SKM-1 treated with dmso at 0.1 percent for 144 hours (cell line): ENCODE measurements at regions not wholly inside any gene's neighbourhood (a gene's known extent, or its start where the extent isn't known, plus 50 kb on each side); places are given as distances from the start of the nearest gene placed in this dataset.

Experiments
- DNase-seq: peaks from one replicate; lab custom pipeline; 2025; ENCODE audit not compliant: unreplicated experiment; lab: John Stamatoyannopoulos, UW

DNA sequence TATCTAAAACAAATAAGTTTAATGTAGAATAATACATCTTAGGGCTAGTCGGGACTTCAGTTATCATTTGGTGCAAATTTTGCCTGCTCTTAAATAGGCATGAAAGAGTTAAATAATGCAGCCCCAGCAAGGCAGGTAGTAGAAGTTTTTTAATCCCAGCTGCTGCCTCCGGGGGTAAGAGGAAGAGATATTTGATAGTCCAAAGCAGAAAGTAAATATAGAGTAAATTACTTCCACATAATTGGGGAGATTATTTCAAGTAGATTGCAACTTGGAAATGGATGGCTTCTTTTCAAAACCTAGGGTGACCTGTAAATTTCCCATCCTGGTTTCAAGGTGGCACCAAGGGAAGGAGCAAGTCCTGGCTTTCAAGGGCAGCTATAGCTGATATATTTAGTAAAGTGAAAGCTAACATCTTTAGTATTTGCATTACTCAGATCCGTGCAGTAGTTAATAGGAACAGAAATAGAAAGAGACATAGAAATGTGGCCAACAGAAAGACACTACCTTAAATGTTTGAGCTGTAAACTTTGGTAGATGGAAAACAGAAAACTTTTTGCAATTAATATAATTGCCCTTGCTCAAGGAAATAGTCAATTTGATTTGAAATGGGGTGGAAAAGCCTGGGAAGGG, 109.1 kb downstream of the LMO4 start:
- DNase-seq = no peak

DNA sequence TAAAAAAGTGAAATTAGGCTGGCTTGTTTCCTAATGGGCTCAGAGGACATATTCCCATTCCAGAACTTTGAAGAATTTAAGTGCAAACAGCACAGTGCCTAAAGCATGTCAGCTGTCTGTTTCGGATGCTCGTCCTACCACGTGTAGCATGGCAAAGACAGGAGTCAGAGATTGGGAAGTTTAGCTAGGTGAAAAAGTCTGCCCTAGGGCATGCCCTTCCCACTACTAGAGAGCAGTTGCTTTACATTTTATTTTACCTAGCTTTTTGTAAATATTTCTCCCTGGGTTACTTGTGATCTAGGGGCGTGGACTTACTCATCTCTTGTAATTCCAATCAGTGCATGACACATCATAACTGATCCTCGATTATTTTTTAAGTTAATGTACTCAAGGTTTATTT, 111.1 kb downstream of the LMO4 start:
- no peak for DNase-seq

DNA sequence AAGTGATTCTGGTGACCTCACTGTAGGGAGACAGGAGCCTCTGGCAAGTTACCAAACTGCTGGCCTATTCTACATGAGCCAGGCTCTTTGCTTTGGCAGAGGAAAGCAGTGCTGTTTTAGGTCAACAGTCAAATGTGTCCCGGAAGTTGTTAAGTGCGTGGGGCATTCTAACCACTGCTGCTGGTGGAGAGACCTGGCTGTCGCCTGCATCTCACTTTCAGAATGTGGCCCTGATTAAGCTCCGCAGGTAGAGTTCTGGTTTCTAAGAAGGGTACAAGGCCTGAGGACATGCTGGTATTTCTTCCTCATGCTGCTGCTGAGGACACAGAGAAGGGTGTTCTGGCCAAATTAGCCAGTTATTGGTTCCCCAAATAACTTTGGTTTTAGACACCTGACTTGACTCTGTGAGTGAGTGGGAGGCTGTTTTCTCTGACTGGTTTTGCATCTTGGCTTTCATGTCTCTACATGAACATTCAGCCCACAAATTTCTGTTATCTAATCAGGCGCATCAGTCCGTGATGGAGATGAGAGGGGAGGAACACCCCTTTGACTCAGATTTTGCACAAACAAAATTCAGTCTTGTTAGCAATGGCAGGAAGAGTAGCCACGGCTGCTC, 120.8 kb downstream of the LMO4 start:
- DNase-seq = no peak

GRCh38 chr1:87450136-87450535, 121.5 kb downstream of the LMO4 start:
- no peak for DNase-seq

- DNase-seq = no peak
Observed at GRCh38 chr1:87450615-87451209, 122.0 kb downstream of the LMO4 start.

DNA sequence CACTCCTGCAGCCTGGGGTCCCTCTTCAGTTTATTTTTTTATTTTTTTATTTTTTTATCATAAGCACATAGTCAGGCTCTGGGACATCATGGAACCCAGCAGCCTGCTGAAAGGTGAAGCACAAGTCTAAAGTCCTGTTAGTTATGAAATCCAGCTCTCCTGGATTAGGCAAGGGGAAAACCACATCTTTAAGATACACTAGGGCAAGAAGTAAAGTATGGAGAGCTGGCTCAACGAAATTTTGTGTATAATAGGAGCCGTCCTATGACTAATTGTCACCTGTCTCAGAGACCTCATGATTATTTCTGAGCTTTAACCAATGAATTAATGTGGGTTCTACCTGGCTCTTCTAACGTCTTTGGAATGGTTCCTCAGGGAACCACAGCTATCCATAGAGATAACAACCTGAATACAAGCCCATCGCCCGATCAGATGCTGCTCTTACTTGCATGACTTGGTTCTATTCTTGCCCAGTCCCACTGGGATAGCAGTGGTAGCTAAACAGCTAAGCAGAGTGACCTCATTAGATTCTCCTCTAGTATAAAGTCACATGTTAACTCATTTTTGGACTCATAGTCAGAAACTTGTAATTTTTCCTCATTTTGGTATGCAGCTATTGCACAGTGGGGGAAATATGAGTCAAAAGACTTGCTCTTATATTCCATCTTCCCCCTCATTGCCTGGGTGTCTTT, 122.7 kb downstream of the LMO4 start:
- no peak for DNase-seq

DNA sequence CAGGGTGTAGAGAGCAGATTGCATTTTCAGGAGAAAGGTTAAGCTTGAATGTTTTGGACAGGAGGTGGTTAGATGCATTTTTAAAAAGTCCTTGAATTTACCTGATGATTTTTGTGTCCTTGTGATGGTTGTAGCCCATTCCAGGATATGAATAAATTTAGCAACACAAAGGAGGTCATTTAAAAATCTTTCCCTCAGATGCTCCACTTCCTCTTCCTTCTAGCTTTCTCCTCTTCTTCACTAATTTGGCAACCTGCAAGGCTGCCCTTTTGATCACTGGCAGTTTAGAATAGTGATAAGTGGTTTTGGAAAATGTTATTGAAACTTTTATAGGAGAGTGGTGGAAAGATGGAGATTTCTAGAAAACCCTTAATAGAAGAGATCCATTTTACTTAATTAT, 124.0 kb downstream of the LMO4 start:
- DNase-seq = peak; percentile 10

DNA sequence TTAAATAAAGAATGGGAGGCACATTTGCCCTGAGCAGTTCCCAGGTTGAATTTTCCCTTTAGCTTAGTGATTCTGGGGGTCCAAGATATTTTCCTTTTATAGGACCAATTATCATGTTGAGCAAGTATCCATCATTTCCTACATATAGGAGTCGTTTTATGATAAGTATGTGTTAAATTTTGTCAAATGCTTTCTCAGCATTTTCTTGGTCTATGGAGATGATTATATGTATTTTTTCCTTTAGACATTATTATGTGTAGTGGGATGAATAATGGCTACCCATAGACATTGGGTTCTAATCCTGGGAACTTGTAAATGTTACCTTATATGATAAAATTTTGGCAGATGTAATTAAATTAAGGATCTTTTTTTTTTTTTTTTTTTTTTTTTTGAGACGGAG, 128.7 kb downstream of the LMO4 start:
- no peak for DNase-seq

- no peak for DNase-seq
Observed at GRCh38 chr1:87462894-87463293, 134.2 kb downstream of the LMO4 start.

GRCh38 chr1:87464022-87464490, 135.4 kb downstream of the LMO4 start:
- no peak for DNase-seq

DNA sequence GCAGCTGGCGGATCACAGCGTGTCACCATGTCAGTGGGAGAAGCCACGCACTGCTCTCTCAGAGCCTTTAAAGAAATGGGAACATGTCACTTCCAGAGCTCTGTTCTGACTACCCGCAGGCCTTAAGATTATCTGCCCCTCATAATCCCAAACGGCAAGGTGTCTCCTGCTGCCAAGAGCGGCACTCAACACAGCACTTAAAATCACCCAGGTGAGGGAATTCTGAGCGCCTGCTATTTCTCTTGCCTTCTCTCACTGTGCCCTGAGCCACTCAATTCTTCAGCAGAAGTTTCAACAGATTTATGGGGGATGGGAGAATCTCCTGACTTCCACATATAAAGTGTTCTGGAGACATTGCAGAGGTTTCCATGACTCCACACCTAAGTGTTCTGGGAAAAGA, 137.9 kb downstream of the LMO4 start:
- DNase-seq = no peak

- DNase-seq = no peak
Observed at GRCh38 chr1:87472716-87473115, 144.0 kb downstream of the LMO4 start.

DNA sequence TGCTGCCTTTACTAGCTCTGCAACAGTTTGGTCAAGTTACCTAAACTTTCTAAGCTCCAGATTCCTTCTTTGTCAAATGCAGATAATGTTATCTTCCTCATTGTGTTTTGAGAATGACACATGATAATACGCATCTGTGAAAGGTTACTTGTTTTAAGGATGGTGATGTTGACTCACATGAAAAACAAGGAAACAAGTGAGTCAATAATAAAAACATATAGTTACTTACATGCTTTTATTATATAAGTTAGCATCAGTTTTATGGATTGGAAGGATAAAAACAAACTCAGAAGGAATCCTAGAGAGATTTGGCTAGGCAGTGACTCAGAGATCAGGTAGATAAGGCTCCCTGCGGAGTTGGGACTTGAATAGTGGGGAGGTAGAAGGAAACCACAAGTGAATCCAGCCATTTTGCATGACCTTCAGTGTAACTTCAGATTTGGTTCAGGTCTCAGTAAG, 144.6 kb downstream of the LMO4 start:
- DNase-seq = no peak

GRCh38 chr1:87474098-87474497, 145.4 kb downstream of the LMO4 start:
- DNase-seq = no peak

GRCh38 chr1:87478231-87478630, 149.6 kb downstream of the LMO4 start:
- no peak for DNase-seq

DNA sequence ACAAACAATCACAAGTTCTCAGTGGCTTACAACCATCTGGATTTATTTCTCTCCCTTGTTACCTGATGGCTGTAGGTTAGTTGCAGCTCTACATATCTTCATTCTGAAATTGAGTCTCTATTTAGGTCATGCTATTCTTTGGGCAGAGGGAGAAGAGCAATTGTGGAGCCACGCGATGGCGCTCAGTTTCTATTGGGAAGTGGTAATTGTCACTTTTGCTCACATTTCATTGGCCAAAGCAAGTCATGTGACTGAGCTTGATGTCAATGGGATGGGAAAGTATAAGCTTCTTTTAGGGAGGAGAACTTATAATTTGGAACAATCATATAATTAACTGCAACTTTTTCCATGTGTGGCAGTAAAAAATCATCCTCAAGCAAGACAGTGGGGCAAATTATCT, 166.5 kb downstream of the LMO4 start:
- DNase-seq = no peak

DNA sequence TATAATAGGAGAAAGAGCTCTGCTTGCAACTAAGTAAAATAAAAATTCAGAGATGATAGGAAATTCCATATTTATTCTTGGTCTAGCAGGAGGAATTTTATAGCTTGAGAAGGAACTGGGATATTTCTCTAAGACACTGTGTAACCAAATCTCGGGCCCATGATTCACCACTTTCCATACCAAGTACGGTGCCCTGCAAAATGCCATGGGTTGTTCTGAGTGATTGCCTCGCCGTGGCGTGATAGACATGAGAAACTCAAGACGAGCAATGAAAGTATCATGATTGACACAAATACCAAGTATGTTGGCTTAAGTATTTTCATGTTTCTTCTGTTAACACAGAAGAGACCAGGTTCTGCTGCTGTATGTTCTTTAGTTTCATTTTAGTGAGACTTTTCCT, 167.2 kb downstream of the LMO4 start:
- no peak for DNase-seq

DNA sequence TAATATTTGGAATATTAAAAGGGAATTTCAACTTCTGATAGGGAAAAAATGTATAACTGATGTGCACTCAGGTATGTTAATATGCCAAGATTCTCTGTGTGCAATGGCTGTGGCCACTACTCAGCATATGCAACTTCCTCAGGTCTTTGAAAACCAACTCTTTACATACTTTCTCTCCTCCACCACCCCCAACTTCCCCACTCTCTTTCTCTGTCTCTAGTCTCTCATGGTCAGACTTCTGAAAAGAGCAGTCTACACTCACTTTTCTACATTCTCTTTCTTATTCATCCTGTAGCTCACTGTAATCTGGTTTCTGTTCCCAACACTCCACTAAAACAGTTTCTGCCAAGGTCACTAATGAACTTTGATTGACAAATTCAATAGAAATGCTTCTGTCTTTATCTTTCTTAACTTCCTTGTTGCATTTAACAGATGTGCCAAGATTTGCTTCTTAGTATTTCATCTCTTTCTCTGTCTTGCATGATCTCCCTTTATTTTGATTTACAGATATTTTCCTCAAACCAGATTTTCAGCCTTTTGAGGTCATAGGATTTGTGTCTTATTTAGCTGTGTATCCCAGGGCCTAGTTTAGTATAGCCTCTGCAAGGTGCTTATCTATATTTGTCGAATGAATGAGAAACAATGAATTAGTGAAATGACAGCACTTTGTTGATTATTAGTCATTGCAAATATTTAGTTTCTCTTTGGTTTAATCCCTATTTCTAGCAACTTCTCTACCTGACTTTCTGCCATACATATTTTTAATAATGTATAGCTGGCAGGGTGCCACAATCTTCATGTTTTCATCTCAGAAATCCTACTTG, 168.9 kb downstream of the LMO4 start:
- DNase-seq = no peak

GRCh38 chr1:87501738-87502137, 173.1 kb downstream of the LMO4 start:
- no peak for DNase-seq

DNA sequence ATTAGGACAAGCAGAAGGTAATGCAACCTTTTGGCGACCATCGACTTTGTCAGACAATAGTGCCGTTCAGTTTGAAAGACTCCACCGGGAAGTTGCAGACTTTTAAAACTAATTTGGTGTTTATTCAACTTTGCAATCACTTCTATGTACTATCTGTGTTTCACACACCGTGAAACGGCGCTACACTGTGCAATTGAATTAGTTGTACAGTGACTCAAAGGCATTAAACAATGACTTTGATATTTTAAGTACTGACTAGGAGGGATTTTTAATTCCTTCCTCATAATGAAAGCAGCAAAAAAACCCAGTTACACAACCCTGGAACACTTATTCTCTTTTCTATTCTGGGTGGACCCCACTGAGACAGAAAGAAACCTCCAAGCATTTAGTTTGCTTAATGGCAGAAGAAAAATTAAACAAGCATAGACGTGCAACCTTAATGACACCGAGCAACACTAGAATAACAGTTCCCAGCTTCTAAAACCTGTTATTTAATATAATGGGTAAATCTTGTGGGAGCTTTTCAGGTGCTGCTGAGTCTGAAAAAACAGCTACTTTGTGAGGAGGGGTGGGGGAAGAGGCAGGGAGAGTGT, 176.8 kb downstream of the LMO4 start:
- no peak for DNase-seq

DNA sequence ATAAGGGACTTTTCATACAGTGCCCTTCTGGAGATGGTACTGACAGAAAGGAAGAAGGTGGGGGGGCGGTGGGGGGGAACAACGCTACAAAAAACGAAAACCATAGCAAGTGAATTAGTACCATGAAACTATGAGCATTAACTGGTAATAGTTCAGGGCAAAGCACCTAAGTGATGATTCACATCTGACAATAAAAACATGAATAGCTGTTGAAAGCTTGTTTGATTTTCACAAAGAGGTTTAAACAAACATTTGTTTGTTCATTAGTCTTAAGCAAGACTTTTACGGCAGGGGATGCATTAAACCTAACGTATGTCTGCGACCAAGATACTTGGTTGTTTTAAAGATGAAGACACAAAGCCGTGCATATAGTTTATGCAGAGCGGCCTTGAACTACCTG, 177.5 kb downstream of the LMO4 start:
- no peak for DNase-seq
